ENCODE measurements at regions not wholly inside any gene's neighbourhood (a gene's known extent, or its start where the extent isn't known, plus 50 kb on each side); places are given as distances from the start of the nearest gene placed in this dataset.

GRCh38 chr5:53815471-53815870 lies 255.0 kb downstream of the NDUFS4 start:
- H3K27ac ChIP-seq (ENCODE audit: extremely low read depth, low read depth, low read length) = no peak overlapping the region
- no peaks in the 10 kb centered on the region for H3K9me3 ChIP-seq (replicated peaks; ENCODE audit: control insufficient read depth, insufficient read depth, low read depth, low read length)
- no peak for FAIRE-seq
- DNase-seq (ENCODE audit: extremely low read depth in 1 of 4, low spot score in 3 of 4) = no peak
- POLR2A ChIA-PET = no interaction called here
- H3K4me2 ChIP-seq (ENCODE audit: insufficient read depth, low read length) = no peak overlapping the region
- no peak overlapping the region for H3K9ac ChIP-seq (ENCODE audit: insufficient read depth in 1 of 2, low read depth in 2 of 2, low read length in 2 of 2)
- no peak overlapping the region for H3K4me3 ChIP-seq
- no peak overlapping the region for H2AFZ ChIP-seq (ENCODE audit: low read depth, low read length)
- H3K27me3 ChIP-seq (ENCODE audit: control insufficient read depth in 2 of 2, insufficient read depth in 2 of 2, low read length in 2 of 2) = peaks cover 0 to 4% of the 10 kb centered on the region in 2 experiments; a peak in 1 of 5 replicates
- intact Hi-C loops (cut with micrococcal nuclease) (no loop called here), in situ Hi-C loops (cut with MboI) (no loop called here)
- ATAC-seq = no peak
- H3K4me1 ChIP-seq (replicated peaks in 1 of 2; ENCODE audit: control insufficient read depth in 2 of 2, insufficient read depth in 2 of 2, low read length in 2 of 2) = no peaks in the 10 kb centered on the region
- H3K36me3 ChIP-seq (ENCODE audit: control insufficient read depth, insufficient read depth, low read length) = no peaks in the 10 kb centered on the region
- H4K20me1 ChIP-seq (replicated peaks; ENCODE audit: control insufficient read depth, insufficient read depth, low read length) = no peaks in the 10 kb centered on the region
- BruUV-seq (replicated peaks) = no TSS peak
- H3K9me1 ChIP-seq (ENCODE audit: control insufficient read depth, insufficient read depth, low read length) = no peaks in the 10 kb centered on the region
- CTCF ChIA-PET (ENCODE audit: low intra/inter-chr PET ratio) = no interaction called here
- TF ChIP-seq BMI1 (IDR thresholded peaks at IDR 0.05; ENCODE audit: low read length) (no peak), NCOA4 (IDR thresholded peaks at IDR 0.05; ENCODE audit: partially characterized antibody) (no peak), ZNF830 (CRISPR knock-in tag; IDR thresholded peaks at IDR 0.05) (no peak), GATAD2A (IDR thresholded peaks at IDR 0.05) (no peak), ELF1 (tag; IDR thresholded peaks at IDR 0.05) (no peak)
- TF ChIP-seq, protein P1, sequence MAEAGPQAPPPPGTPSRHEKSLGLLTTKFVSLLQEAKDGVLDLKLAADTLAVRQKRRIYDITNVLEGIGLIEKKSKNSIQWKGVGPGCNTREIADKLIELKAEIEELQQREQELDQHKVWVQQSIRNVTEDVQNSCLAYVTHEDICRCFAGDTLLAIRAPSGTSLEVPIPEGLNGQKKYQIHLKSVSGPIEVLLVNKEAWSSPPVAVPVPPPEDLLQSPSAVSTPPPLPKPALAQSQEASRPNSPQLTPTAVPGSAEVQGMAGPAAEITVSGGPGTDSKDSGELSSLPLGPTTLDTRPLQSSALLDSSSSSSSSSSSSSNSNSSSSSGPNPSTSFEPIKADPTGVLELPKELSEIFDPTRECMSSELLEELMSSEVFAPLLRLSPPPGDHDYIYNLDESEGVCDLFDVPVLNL (CRISPR knock-in tag; IDR thresholded peaks at IDR 0.05; ENCODE audit: low read depth) = no peak
- TF ChIP-seq, protein P2, sequence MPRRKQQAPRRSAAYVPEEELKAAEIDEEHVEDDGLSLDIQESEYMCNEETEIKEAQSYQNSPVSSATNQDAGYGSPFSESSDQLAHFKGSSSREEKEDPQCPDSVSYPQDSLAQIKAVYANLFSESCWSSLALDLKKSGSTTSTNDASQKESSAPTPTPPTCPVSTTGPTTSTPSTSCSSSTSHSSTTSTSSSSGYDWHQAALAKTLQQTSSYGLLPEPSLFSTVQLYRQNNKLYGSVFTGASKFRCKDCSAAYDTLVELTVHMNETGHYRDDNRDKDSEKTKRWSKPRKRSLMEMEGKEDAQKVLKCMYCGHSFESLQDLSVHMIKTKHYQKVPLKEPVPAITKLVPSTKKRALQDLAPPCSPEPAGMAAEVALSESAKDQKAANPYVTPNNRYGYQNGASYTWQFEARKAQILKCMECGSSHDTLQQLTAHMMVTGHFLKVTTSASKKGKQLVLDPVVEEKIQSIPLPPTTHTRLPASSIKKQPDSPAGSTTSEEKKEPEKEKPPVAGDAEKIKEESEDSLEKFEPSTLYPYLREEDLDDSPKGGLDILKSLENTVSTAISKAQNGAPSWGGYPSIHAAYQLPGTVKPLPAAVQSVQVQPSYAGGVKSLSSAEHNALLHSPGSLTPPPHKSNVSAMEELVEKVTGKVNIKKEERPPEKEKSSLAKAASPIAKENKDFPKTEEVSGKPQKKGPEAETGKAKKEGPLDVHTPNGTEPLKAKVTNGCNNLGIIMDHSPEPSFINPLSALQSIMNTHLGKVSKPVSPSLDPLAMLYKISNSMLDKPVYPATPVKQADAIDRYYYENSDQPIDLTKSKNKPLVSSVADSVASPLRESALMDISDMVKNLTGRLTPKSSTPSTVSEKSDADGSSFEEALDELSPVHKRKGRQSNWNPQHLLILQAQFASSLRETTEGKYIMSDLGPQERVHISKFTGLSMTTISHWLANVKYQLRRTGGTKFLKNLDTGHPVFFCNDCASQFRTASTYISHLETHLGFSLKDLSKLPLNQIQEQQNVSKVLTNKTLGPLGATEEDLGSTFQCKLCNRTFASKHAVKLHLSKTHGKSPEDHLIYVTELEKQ (CRISPR knock-in tag; IDR thresholded peaks at IDR 0.05) = no peak
- H3K79me2 ChIP-seq (ENCODE audit: control insufficient read depth, insufficient read depth, low read length) = no peaks in the 10 kb centered on the region
- 0% methylated on average over 2 of the region's 2 CpGs for WGBS (ENCODE audit: insufficient coverage, low coverage, missing lambda C conversion rate)

All from K562 (cell line).